ENCODE measurements at regions not wholly inside any gene's neighbourhood (a gene's known extent, or its start where the extent isn't known, plus 50 kb on each side); places are given as distances from the start of the nearest gene placed in this dataset.

DNA sequence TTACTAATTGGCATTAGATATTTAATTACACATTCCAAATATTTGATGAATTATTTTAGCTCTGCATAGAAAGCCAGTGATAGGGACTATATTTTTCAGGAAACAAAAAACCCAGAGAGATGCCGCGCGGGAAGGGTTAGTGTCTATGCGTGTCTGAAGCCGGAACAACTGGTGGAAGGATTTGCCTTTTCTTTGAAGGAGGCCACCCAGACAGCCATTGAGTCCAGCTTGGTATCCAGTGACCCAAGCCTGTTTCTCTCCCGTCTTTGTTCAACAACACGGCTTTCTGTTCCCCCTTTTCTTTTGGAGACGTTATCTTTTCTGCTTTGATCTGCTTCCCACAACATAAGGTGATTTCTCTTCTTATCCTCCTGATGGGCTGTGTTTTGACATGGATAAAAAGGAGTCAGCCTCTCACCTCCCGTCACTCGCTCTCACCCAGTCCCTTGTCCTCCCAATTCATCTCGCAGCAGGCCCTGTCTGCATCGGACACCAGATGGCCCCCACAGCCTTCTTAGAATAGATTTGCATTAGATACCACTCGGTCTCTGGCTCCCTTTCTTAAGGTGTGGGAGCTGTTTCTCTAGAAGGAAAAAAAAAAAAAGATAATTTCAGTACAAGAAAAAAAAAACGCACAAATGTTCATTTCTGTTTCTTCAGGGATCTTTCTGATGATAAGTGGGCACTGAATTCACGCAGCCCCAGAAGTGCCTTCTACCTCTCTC lies 361.8 kb downstream of the ZNF536 start:
- H3K4me3 ChIP-seq (ENCODE audit: low read depth, low read length), result no peak overlapping the region
- TF ChIP-seq, protein P1, sequence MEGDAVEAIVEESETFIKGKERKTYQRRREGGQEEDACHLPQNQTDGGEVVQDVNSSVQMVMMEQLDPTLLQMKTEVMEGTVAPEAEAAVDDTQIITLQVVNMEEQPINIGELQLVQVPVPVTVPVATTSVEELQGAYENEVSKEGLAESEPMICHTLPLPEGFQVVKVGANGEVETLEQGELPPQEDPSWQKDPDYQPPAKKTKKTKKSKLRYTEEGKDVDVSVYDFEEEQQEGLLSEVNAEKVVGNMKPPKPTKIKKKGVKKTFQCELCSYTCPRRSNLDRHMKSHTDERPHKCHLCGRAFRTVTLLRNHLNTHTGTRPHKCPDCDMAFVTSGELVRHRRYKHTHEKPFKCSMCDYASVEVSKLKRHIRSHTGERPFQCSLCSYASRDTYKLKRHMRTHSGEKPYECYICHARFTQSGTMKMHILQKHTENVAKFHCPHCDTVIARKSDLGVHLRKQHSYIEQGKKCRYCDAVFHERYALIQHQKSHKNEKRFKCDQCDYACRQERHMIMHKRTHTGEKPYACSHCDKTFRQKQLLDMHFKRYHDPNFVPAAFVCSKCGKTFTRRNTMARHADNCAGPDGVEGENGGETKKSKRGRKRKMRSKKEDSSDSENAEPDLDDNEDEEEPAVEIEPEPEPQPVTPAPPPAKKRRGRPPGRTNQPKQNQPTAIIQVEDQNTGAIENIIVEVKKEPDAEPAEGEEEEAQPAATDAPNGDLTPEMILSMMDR (IDR thresholded peaks at IDR 0.05; ENCODE audit: low read depth, low read length), result no peak
- in situ Hi-C loops (cut with HindIII; ENCODE audit: low sequenced_read_pairs), result no loop called here
- DNase-seq (ENCODE audit: low read depth, low spot score), result no peak

DNA sequence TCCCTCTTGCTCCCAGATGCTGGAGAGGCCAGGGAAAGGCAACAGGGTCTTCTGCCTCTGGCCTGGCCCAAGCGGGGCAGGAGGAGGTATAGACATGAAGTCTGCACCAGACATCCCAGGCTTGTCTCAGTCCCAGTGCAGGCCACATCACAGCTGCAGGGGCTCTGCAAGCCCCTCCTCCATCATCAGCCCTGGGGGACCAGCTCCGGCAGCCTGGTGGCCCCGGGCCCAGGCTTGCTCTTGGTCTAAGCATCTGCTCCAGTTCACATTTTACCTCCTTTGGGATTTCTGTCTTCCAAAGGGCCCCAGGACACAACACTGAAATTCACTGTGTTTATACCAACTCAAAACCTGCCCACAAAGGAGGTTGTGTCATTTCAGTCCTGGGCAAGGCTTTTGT lies 359.4 kb downstream of the ZNF536 start:
- in situ Hi-C loops (cut with HindIII; ENCODE audit: low sequenced_read_pairs), result no loop called here
- TF ChIP-seq, protein P1 (IDR thresholded peaks at IDR 0.05; ENCODE audit: low read depth, low read length), result no peak
- no peak overlapping the region for H3K4me3 ChIP-seq (ENCODE audit: low read depth, low read length)
- no peak for DNase-seq (ENCODE audit: low read depth, low spot score)

DNA sequence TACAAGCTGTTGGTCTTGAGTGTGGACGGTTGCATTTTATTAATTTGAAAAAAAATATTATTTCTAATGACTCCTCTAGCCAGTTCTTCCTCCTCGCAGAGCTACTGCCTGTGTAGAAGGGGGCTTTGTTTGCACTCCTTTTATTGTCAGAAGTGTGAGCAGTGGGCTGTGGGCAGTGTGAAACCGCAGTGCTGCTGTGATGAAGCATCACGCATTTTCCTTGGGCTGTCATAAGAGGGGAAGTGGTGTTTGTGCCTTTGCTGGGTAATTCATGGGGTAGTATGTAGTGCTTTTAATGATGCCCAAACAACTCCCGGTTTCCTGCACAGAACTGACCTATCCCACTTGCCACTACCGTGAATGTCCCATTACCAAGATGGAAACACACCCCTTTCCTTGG lies 357.3 kb downstream of the ZNF536 start:
- DNase-seq (ENCODE audit: low read depth, low spot score), result no peak
- in situ Hi-C loops (cut with HindIII; ENCODE audit: low sequenced_read_pairs), result no loop called here
- H3K4me3 ChIP-seq (ENCODE audit: low read depth, low read length), result no peak overlapping the region
- TF ChIP-seq, protein P1 (IDR thresholded peaks at IDR 0.05; ENCODE audit: low read depth, low read length), result no peak

DNA sequence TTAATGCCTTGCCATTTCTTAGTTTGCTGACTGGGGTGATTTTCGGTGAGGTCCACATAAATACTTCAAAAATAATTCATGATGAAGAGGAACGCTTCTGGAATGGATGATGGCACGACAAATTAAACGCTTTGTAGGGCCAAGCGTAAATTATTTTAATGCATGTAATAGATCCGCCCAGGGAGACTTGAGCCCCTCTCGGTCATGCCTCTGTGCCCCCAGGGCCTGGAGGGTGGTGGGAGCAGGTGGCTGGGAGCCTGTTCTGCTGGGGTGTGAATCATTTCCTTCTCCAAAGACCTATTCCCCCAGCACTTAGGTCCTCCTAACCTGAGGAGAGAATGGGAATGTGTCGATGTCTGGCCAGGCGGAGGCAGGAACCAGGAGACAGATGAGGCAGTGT lies 350.6 kb downstream of the ZNF536 start:
- in situ Hi-C loops (cut with HindIII; ENCODE audit: low sequenced_read_pairs), result no loop called here
- no peak overlapping the region for H3K4me3 ChIP-seq (ENCODE audit: low read depth, low read length)
- DNase-seq (ENCODE audit: low read depth, low spot score), result no peak
- TF ChIP-seq, protein P1 (IDR thresholded peaks at IDR 0.05; ENCODE audit: low read depth, low read length), result no peak

DNA sequence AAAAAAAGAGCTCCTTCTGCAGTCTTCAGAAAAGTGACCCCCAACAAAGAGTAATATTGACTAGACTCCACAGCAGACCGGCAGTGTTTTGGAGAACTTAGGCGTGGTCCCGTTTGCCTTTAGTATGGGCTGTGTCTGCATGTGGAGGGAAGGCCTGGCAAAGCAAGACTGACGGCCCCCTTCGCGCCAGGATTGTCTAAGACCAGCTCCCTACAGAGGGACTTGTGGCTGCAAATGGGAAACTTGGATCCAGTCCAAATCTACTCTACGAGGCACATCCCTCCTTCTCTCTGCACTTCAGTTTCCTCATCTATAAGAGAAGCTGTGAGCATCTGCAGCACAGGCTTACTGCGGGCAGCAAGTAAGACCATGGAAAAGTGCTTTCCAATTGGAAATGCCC lies 350.0 kb downstream of the ZNF536 start:
- in situ Hi-C loops (cut with HindIII; ENCODE audit: low sequenced_read_pairs), result no loop called here
- TF ChIP-seq, protein P1 (IDR thresholded peaks at IDR 0.05; ENCODE audit: low read depth, low read length), result no peak
- H3K4me3 ChIP-seq (ENCODE audit: low read depth, low read length), result no peak overlapping the region
- no peak for DNase-seq (ENCODE audit: low read depth, low spot score)

DNA sequence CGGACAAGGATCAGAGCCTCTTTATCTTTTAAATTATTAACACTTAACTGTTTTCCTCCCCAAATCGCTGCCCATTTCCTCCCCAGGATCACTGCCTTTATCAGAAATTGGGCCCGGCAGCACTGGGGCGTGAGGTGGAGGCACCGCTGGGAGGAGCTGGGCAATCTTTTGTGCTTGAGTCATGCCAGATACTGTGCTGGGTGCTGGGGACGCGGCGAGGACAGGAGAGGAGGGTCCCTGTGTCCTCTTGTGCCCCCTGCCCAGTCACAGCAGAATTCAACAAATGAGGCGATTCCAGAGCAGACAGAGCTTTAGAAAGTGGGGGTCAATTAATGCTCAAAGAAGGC lies 347.8 kb downstream of the ZNF536 start:
- no peak for DNase-seq (ENCODE audit: low read depth, low spot score)
- TF ChIP-seq, protein P1 (IDR thresholded peaks at IDR 0.05; ENCODE audit: low read depth, low read length), result no peak
- in situ Hi-C loops (cut with HindIII; ENCODE audit: low sequenced_read_pairs), result no loop called here
- H3K4me3 ChIP-seq (ENCODE audit: low read depth, low read length), result peak overlapping the region; percentile 41

Data from astrocyte of the spinal cord (primary cell).